K562 (cell line): ENCODE measurements at regions not wholly inside any gene's neighbourhood (a gene's known extent, or its start where the extent isn't known, plus 50 kb on each side); places are given as distances from the start of the nearest gene placed in this dataset.
A peak's percentile ranks its signal among the peaks of the same experiment; 100 is the strongest.

Experiments used
- ATF3 ChIP-seq, 2 experiments: fragments of 450-650 bp in 1 of 2; sonication (generic) in 1 of 2; formaldehyde crosslinking in 1 of 2; IDR thresholded peaks in 1 of 2; conservative IDR thresholded peaks in 1 of 2; 2 replicates each; pipeline versions ENCODE4 v1.6.1 to v1.8.1; 2016 to 2023; ENCODE audit warnings: mild to moderate bottlenecking in 2 of 2, moderate library complexity in 2 of 2, inconsistent platforms in 1 of 2, missing genetic modification reagents in 1 of 2
- CCAR2 ChIP-seq: fragments of 200-400 bp; formaldehyde crosslinking; IDR thresholded peaks from 2 replicates; pipeline ENCODE4 v1.6.1; 2017; ENCODE audit warnings: mild to moderate bottlenecking, low read depth, low read length
- CEBPB ChIP-seq: fragments of 450-650 bp; IDR thresholded peaks from 2 replicates; pipeline ENCODE4 v1.6.1; 2016; ENCODE audit warnings: missing genetic modification characterization, missing compliant biosample characterization
- CEBPG ChIP-seq, 3 experiments: fragments of 200-800 bp in 1 of 3; sonication (Bioruptor generic) in 1 of 3; sonication (generic) in 1 of 3; formaldehyde crosslinking in 1 of 3; IDR thresholded peaks in 2 of 3; conservative IDR thresholded peaks in 1 of 3; 2 replicates each; pipeline versions ENCODE4 v1.6.1 to v1.8.0; 2016 to 2022; ENCODE audit warnings: missing compliant biosample characterization in 2 of 3, missing genetic modification characterization in 2 of 3, mild to moderate bottlenecking in 1 of 3, missing genetic modification reagents in 1 of 3
- GABPB2 ChIP-seq: fragments of 250-450 bp; sonication (Bioruptor Pico); conservative IDR thresholded peaks from 2 replicates; pipeline ENCODE4 v1.5.1; 2021; ENCODE audit warnings: mild to moderate bottlenecking
- GTF2E2 ChIP-seq: fragments of 200-800 bp; sonication (Bioruptor generic); IDR thresholded peaks from 2 replicates; pipeline ENCODE4 v1.6.1; 2016; ENCODE audit warnings: missing genetic modification characterization, missing compliant biosample characterization
- HCFC1 ChIP-seq: IDR thresholded peaks from 2 replicates; pipeline ENCODE4 v1.6.1; 2012; ENCODE audit warnings: low read depth, low read length, improper control_type of control experiment
- MAX ChIP-seq: sonication (generic); formaldehyde crosslinking; IDR thresholded peaks from 2 replicates; pipeline ENCODE4 v1.9.0; 2022; ENCODE audit warnings: mild to moderate bottlenecking, missing genetic modification reagents
- NEUROD1 ChIP-seq: fragments of 150-350 bp; IDR thresholded peaks from 2 replicates; pipeline ENCODE4 v1.6.1; 2014; ENCODE audit warnings: borderline replicate concordance, low read length, low read depth; ENCODE audit not compliant: partially characterized antibody
- SREBF2 ChIP-seq: sonication (generic); formaldehyde crosslinking; IDR thresholded peaks from 2 replicates; pipeline ENCODE4 v1.4.0; 2020; ENCODE audit warnings: mild to moderate bottlenecking, missing genetic modification reagents
- ZBTB5 ChIP-seq: fragments of 450-650 bp; IDR thresholded peaks from 2 replicates; pipeline ENCODE4 v1.6.1; 2017; ENCODE audit warnings: antibody characterized with exemption
- ZBTB8A ChIP-seq: fragments of 450-650 bp; IDR thresholded peaks from 2 replicates; pipeline ENCODE4 v1.6.1; 2018; ENCODE audit warnings: mild to moderate bottlenecking, moderate library complexity; ENCODE audit not compliant: partially characterized antibody
- ZNF134 ChIP-seq: fragments of 250-450 bp; sonication (Bioruptor Pico); conservative IDR thresholded peaks from 2 replicates; pipeline ENCODE4 v1.4.0; 2020
- ZNF197 ChIP-seq: fragments of 200-800 bp; sonication (Bioruptor generic); IDR thresholded peaks from 2 replicates; pipeline ENCODE4 v1.6.1; 2016; ENCODE audit warnings: low read depth, missing genetic modification characterization, missing compliant biosample characterization
- ZNF518B ChIP-seq: fragments of 250-450 bp; sonication (Bioruptor Pico); IDR thresholded peaks from 2 replicates; pipeline ENCODE4 v1.5.0; 2021; ENCODE audit warnings: mild to moderate bottlenecking, moderate library complexity
- ZNF592 ChIP-seq: fragments of 450-650 bp; IDR thresholded peaks from 2 replicates; pipeline ENCODE4 v1.6.1; 2017; ENCODE audit warnings: antibody characterized with exemption, mild to moderate bottlenecking

GRCh38 chr3:153289334-153289808 lies 127.3 kb downstream of the RAP2B start (continued):
- TF ChIP-seq CEBPG (CRISPR knock-in tag; IDR thresholded peaks at IDR 0.05), result 0 out of 2 replicates have a peak, but pooled peaks have one; percentile 33
- peak in 1 of 2 experiments; percentile 71; a peak in 2 of 4 replicates for TF ChIP-seq CEBPG (tag; conservative IDR thresholded peaks at IDR 0.05 in 1 of 2, IDR thresholded peaks at IDR 0.05 in 1 of 2)
- TF ChIP-seq CEBPB, result no peak
- peak; percentile 93 for TF ChIP-seq ZNF592
- peak; percentile 91 for TF ChIP-seq ATF3 (IDR thresholded peaks at IDR 0.05)
- TF ChIP-seq ATF3 (CRISPR knock-in tag; conservative IDR thresholded peaks at IDR 0.05), result no peak
- no peak for TF ChIP-seq NEUROD1
- no peak for TF ChIP-seq ZBTB8A
- no peak for TF ChIP-seq MAX (CRISPR knock-in tag)
- no peak for TF ChIP-seq HCFC1
- TF ChIP-seq ZNF134, result no peak
- TF ChIP-seq SREBF2 (CRISPR knock-in tag), result no peak
- TF ChIP-seq GTF2E2 (tag), result no peak
- no peak for TF ChIP-seq CCAR2
- no peak for TF ChIP-seq ZBTB5
- TF ChIP-seq ZNF197 (CRISPR knock-in tag), result no peak
- TF ChIP-seq ZNF518B (CRISPR knock-in tag), result no peak
- no peak for TF ChIP-seq GABPB2 (CRISPR knock-in tag)
